IPS-15b (cell line): ENCODE measurements at regions not wholly inside any gene's neighbourhood (a gene's known extent, or its start where the extent isn't known, plus 50 kb on each side); places are given as distances from the start of the nearest gene placed in this dataset.

Experiments
- H3K27me3 ChIP-seq: one replicate; pipeline ENCODE4 v1.6.1; 2013; ENCODE audit warnings: low read length; ENCODE audit not compliant: control insufficient read depth, insufficient read depth
- H3K36me3 ChIP-seq: one replicate; pipeline ENCODE4 v1.6.1; 2013; ENCODE audit warnings: low read length; ENCODE audit not compliant: control insufficient read depth, insufficient read depth
- H3K4me1 ChIP-seq: one replicate; pipeline ENCODE4 v1.6.1; 2013; ENCODE audit warnings: mild to moderate bottlenecking, low read length; ENCODE audit not compliant: control insufficient read depth, insufficient read depth
- H3K4me3 ChIP-seq: one replicate; pipeline ENCODE4 v1.5.1; 2013; ENCODE audit warnings: low read depth, low read length
- H3K9ac ChIP-seq: one replicate; pipeline ENCODE4 v1.6.1; 2013; ENCODE audit warnings: low read depth, mild to moderate bottlenecking, low read length
- H3K9me3 ChIP-seq: one replicate; pipeline ENCODE4 v1.6.1; 2013; ENCODE audit warnings: mild to moderate bottlenecking, low read length; ENCODE audit not compliant: control insufficient read depth, insufficient read depth

- H3K9me3 ChIP-seq, result no peaks in the 10 kb centered on the region
- no peak overlapping the region for H3K9ac ChIP-seq
- no peaks in the 10 kb centered on the region for H3K36me3 ChIP-seq
- no peak overlapping the region for H3K4me3 ChIP-seq
- no peaks in the 10 kb centered on the region for H3K27me3 ChIP-seq
- H3K4me1 ChIP-seq, result no peaks in the 10 kb centered on the region
Observed at GRCh38 chr16:79901522-79901921, 301.0 kb upstream of the MAF start.

DNA sequence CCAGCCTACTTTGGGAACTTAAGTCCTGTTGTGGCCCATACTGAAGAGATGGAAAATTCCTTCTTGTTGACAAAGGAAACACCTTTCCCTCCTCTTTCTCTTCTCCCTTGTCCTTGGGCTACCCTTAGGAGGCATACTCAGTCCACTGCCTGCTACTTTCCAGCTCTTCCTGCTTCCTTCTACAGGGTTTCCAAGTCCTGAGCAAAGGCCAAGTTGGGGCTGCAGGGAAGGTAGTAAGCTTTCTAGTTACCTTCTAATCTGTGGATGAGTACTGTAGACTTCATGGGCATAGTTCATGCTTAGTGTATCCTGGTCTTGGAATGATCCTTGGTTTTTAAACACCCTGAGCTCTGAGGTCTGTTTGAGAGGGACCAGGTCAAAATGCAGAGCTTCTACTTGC, 299.2 kb upstream of the MAF start:
- Histone ChIP-seq H3K36me3 (no peaks in the 10 kb centered on the region), H3K9ac (no peak overlapping the region), H3K4me1 (no peaks in the 10 kb centered on the region), H3K27me3 (no peaks in the 10 kb centered on the region), H3K4me3 (no peak overlapping the region), H3K9me3 (no peaks in the 10 kb centered on the region)

DNA sequence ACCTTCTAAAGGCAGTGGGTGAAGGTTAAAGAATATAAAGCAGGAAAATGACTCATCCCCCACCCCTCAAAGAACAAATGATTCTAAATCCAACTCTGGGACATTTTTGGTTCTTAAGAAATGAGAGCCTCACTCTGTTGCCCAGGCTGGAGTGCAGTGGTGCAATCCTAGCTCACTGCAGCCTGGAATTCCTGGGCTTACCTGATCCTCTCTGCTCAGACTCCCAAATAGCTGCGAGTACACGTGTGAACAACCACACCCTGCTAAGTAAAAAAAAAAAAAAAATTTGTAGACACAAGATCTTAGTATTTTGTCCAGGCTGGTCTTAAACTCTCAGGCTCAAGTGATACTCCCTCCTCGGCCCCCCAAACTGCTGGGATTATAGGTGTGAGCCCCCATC, 298.8 kb upstream of the MAF start:
- H3K4me3 ChIP-seq, result no peak overlapping the region
- H3K27me3 ChIP-seq, result no peaks in the 10 kb centered on the region
- H3K4me1 ChIP-seq, result no peaks in the 10 kb centered on the region
- H3K36me3 ChIP-seq, result no peaks in the 10 kb centered on the region
- no peak overlapping the region for H3K9ac ChIP-seq
- no peaks in the 10 kb centered on the region for H3K9me3 ChIP-seq

DNA sequence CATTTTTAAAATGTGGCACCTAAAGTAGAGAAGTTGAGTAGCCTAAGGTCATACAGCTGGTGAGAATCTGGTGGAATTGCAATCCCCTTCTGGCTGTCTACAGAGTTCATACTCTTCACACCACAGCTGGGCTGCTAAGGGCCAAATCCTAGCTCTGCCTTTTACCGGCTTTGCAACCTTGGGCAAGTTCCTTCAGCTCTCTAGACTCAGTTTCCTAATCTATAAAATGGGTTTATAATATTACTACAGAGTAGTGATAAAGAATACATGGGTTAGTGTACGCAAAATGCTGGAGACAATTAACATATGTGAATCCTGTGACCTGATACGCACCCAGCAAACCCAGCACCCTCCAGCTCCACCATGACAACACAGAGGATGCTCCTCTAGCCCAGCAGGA, 298.2 kb upstream of the MAF start:
- no peaks in the 10 kb centered on the region for H3K4me1 ChIP-seq
- no peaks in the 10 kb centered on the region for H3K27me3 ChIP-seq
- H3K36me3 ChIP-seq, result no peaks in the 10 kb centered on the region
- no peak overlapping the region for H3K9ac ChIP-seq
- no peak overlapping the region for H3K4me3 ChIP-seq
- no peaks in the 10 kb centered on the region for H3K9me3 ChIP-seq

DNA sequence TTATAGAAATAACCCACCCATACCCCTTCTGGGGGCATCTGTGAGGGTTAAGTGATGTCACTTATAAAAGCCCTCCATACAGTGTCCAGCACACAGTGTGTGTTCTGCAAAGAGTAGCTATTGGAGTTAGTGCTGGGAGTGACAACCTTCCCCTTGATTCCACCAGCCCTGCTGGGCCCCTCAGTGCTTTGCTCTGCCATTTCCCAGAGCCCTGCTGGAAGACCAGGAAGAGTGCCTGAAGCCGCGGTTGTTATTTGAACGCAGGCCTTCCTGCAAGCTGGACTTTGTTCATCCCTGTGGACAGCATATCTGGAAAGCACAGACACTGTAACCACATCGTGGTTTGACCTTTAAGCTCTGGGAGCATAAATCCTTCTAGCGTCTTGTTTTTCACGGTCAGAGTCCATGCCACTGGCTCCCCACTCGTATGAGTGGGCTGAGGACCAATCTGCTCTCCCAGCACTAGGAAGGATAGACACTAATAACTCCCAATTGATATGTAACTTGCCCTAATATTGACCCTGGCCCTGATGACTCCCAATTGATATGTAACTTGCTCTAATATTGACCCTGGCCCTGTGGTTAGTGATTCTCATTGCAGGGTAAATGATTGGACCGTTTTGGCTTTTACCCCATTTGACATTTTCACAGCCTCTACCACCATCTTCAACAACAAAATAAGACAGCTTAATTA, 297.1 kb upstream of the MAF start:
- Histone ChIP-seq H3K4me3 (no peak overlapping the region), H3K9ac (no peak overlapping the region), H3K36me3 (no peaks in the 10 kb centered on the region), H3K27me3 (no peaks in the 10 kb centered on the region), H3K4me1 (no peaks in the 10 kb centered on the region), H3K9me3 (no peaks in the 10 kb centered on the region)

DNA sequence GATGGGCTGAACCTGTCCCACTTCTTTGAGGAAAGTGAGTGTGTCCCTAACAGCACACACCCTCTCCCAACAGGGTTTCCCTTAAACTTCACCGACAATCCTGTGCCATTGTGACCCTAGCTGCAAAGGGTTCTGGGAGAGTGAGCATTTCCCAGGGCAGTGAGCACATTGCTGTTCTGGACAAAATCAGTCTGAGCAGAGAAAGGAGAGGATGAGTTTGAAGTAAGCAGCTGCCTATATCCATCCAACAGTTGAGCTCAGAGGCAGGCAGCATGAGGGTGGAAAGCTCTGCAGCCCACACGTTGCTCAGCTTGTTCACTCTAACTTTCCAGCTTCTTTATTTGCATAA, 296.5 kb upstream of the MAF start:
- Histone ChIP-seq H3K36me3 (no peaks in the 10 kb centered on the region), H3K27me3 (no peaks in the 10 kb centered on the region), H3K4me1 (no peaks in the 10 kb centered on the region), H3K4me3 (no peak overlapping the region), H3K9ac (no peak overlapping the region), H3K9me3 (no peaks in the 10 kb centered on the region)

DNA sequence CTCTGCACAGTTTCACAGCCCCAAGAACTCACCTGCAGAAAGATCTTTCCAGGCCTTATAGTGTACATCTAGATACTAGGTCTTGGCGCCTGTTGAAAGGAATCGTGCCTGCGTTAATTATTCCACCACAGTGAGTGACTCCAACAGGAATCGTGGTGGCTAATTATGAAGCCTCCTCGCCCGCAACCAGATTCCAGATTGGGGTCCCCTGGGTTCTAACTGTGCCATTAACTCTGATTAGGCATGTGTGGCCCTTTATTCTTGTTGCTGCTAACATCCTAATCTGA, 295.3 kb upstream of the MAF start:
- no peak overlapping the region for H3K4me3 ChIP-seq
- H3K36me3 ChIP-seq, result no peaks in the 10 kb centered on the region
- no peak overlapping the region for H3K9ac ChIP-seq
- H3K9me3 ChIP-seq, result no peaks in the 10 kb centered on the region
- H3K4me1 ChIP-seq, result no peaks in the 10 kb centered on the region
- no peaks in the 10 kb centered on the region for H3K27me3 ChIP-seq

- Histone ChIP-seq H3K9ac (no peak overlapping the region), H3K36me3 (no peaks in the 10 kb centered on the region), H3K4me1 (no peaks in the 10 kb centered on the region), H3K27me3 (no peaks in the 10 kb centered on the region), H3K4me3 (no peak overlapping the region), H3K9me3 (no peaks in the 10 kb centered on the region)
Observed at GRCh38 chr16:79895053-79895916, 294.7 kb upstream of the MAF start.

DNA sequence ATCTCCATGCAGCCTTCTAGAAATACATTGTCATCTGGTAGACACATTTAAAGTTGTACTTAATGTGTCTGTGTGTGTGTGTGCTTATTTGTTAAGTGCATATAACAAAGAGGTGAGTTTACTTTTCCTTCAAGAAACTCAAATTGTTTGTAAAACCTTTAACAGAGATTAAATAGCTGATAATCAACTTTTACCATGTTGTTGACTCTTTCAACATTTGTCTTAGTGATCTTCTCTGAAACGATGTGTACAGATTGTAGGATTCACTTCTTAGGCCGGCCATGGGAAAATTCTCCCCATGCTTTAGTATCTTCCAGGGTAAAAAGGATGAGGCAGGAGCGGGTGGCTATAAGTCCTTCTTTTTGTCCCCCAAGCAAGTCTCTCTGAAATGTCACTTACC, 292.9 kb upstream of the MAF start:
- H3K27me3 ChIP-seq, result no peaks in the 10 kb centered on the region
- H3K9ac ChIP-seq, result no peak overlapping the region
- H3K9me3 ChIP-seq, result no peaks in the 10 kb centered on the region
- H3K4me1 ChIP-seq, result no peaks in the 10 kb centered on the region
- no peaks in the 10 kb centered on the region for H3K36me3 ChIP-seq
- H3K4me3 ChIP-seq, result no peak overlapping the region

- Histone ChIP-seq H3K4me3 (no peak overlapping the region), H3K9ac (no peak overlapping the region), H3K9me3 (no peaks in the 10 kb centered on the region), H3K27me3 (no peaks in the 10 kb centered on the region), H3K36me3 (no peaks in the 10 kb centered on the region), H3K4me1 (no peaks in the 10 kb centered on the region)
Observed at GRCh38 chr16:79892278-79892677, 291.7 kb upstream of the MAF start.

- Histone ChIP-seq H3K4me3 (no peak overlapping the region), H3K27me3 (no peaks in the 10 kb centered on the region), H3K4me1 (no peaks in the 10 kb centered on the region), H3K9ac (no peak overlapping the region), H3K9me3 (no peaks in the 10 kb centered on the region), H3K36me3 (no peaks in the 10 kb centered on the region)
Observed at GRCh38 chr16:79891458-79891857, 290.9 kb upstream of the MAF start.
